Activated CD8-positive, alpha-beta memory T cell treated with anti-CD3 and anti-CD28 coated beads for 36 hours (primary cell): ENCODE measurements at regions not wholly inside any gene's neighbourhood (a gene's known extent, or its start where the extent isn't known, plus 50 kb on each side); places are given as distances from the start of the nearest gene placed in this dataset.
"Not testable (repeated sequence)": the region's sequence is repeated elsewhere in the genome, so short reads cannot be mapped to it uniquely, and the experiment has no call there.

ENCODE experiments used
- CTCF ChIA-PET: fragments of 350-600 bp; sonication (Branson Sonifier 250); formaldehyde crosslinking; loops from one replicate; lab custom pipeline; 2021; ENCODE audit warnings: antibody characterized with exemption; lab: Charles Lee
- POLR2A ChIA-PET: fragments of 350-600 bp; sonication (Branson Sonifier 250); formaldehyde crosslinking; loops from one replicate; lab custom pipeline; 2021; ENCODE audit warnings: antibody characterized with exemption; lab: Charles Lee

- POLR2A ChIA-PET, result no interaction called here
Observed at GRCh38 chr6:900716-901605, 208.0 kb upstream of the EXOC2 start.

GRCh38 chr6:897528-898207 lies 204.7 kb upstream of the EXOC2 start:
- ChIA-PET CTCF (no interaction called here), POLR2A (no interaction called here)

More at GRCh38 chr6:900716-901605, 208.0 kb upstream of the EXOC2 start:
- CTCF ChIA-PET, result no interaction called here

- POLR2A ChIA-PET, result no interaction called here
- CTCF ChIA-PET, result no interaction called here
Observed at GRCh38 chr6:894274-894673, 201.3 kb upstream of the EXOC2 start.

GRCh38 chr6:890995-891394 lies 198.1 kb upstream of the EXOC2 start:
- POLR2A ChIA-PET, result no interaction called here
- CTCF ChIA-PET, result no interaction called here

- CTCF ChIA-PET, result no interaction called here
- POLR2A ChIA-PET, result no interaction called here
Observed at GRCh38 chr6:890201-890600, 197.3 kb upstream of the EXOC2 start.

- CTCF ChIA-PET, result no interaction called here
- POLR2A ChIA-PET, result no interaction called here
Observed at GRCh38 chr6:887583-888235, 194.8 kb upstream of the EXOC2 start.

GRCh38 chr6:886116-886515 lies 193.2 kb upstream of the EXOC2 start:
- POLR2A ChIA-PET, CTCF ChIA-PET: not testable (repeated sequence)

GRCh38 chr6:885051-885590 lies 192.2 kb upstream of the EXOC2 start:
- ChIA-PET CTCF (no interaction called here), POLR2A (no interaction called here)

- ChIA-PET POLR2A (no interaction called here), CTCF (no interaction called here)
Observed at GRCh38 chr6:884570-884969, 191.6 kb upstream of the EXOC2 start.

GRCh38 chr6:882084-882598 lies 189.2 kb upstream of the EXOC2 start:
- POLR2A ChIA-PET, result no interaction called here
- CTCF ChIA-PET, result no interaction called here

GRCh38 chr6:878179-878578 lies 185.2 kb upstream of the EXOC2 start:
- ChIA-PET CTCF (no interaction called here), POLR2A (no interaction called here)

GRCh38 chr6:875012-875411 lies 182.1 kb upstream of the EXOC2 start:
- CTCF ChIA-PET, result no interaction called here
- POLR2A ChIA-PET, result no interaction called here

GRCh38 chr6:872570-873125 lies 179.7 kb upstream of the EXOC2 start:
- CTCF ChIA-PET, result no interaction called here
- POLR2A ChIA-PET, result no interaction called here

GRCh38 chr6:871503-871902 lies 178.6 kb upstream of the EXOC2 start:
- ChIA-PET POLR2A (no interaction called here), CTCF (no interaction called here)

GRCh38 chr6:870096-870495 lies 177.2 kb upstream of the EXOC2 start:
- CTCF ChIA-PET, result no interaction called here
- POLR2A ChIA-PET, result no interaction called here

- POLR2A ChIA-PET, result no interaction called here
- CTCF ChIA-PET, result no interaction called here
Observed at GRCh38 chr6:868201-868600, 175.3 kb upstream of the EXOC2 start.

- ChIA-PET POLR2A (no interaction called here), CTCF (no interaction called here)
Observed at GRCh38 chr6:867378-867777, 174.4 kb upstream of the EXOC2 start.

- CTCF ChIA-PET, result no interaction called here
Observed at GRCh38 chr6:866316-866715, 173.4 kb upstream of the EXOC2 start.

GRCh38 chr6:865846-866245 lies 172.9 kb upstream of the EXOC2 start:
- POLR2A ChIA-PET, result no interaction called here
- CTCF ChIA-PET, result no interaction called here

More at GRCh38 chr6:866316-866715, 173.4 kb upstream of the EXOC2 start:
- POLR2A ChIA-PET, result no interaction called here

GRCh38 chr6:863831-864230 lies 170.9 kb upstream of the EXOC2 start:
- POLR2A ChIA-PET, result no interaction called here
- CTCF ChIA-PET, result no interaction called here
